ENCODE measurements at regions not wholly inside any gene's neighbourhood (a gene's known extent, or its start where the extent isn't known, plus 50 kb on each side); places are given as distances from the start of the nearest gene placed in this dataset.
"Not testable (repeated sequence)": the region's sequence is repeated elsewhere in the genome, so short reads cannot be mapped to it uniquely, and the experiment has no call there.

- no TSS peak for BruUV-seq (replicated peaks)
- intact Hi-C loops (cut with micrococcal nuclease; ENCODE audit: unreplicated experiment): no loop called here
Measured at GRCh38 chr2:16760426-16760825, 94.8 kb upstream of the CYRIA start.

GRCh38 chr2:16756831-16757644 lies 91.4 kb upstream of the CYRIA start:
- Histone ChIP-seq H3K4me3 (no peak overlapping the region), H2AFZ (no peak overlapping the region), H3F3A (ENCODE audit: insufficient read depth, low read depth) (no peaks in the 10 kb centered on the region), H3K36me3 (ENCODE audit: low read depth) (no peaks in the 10 kb centered on the region), H3K27ac (no peak overlapping the region), H3K4me2 (no peak overlapping the region), H4K20me1 (ENCODE audit: insufficient read depth) (no peaks in the 10 kb centered on the region), H3K9me2 (ENCODE audit: insufficient read depth) (no peaks in the 10 kb centered on the region), H3K4me1 (replicated peaks; ENCODE audit: insufficient read depth) (no peaks in the 10 kb centered on the region), H3K79me2 (ENCODE audit: low read depth) (no peaks in the 10 kb centered on the region), H3K9me3 (ENCODE audit: insufficient read depth, low read depth) (no peaks in the 10 kb centered on the region), H3K27me3 (ENCODE audit: insufficient read depth, low read depth) (no peaks in the 10 kb centered on the region)
- peak; percentile 49 to 63 for DNase-seq
- BruUV-seq (replicated peaks): no TSS peak
- intact Hi-C loops (cut with micrococcal nuclease; ENCODE audit: unreplicated experiment): loop anchor here (1.0 kb wide), 3 partner anchors 144 to 1120 kb away; no protein-coding TSS in a partner anchor
- ChIA-PET POLR2A (ENCODE audit: unreplicated experiment) (no interaction called here), CTCF (interaction anchor here (1.2 to 1.4 kb wide), 3 partner anchors 140 to 144 kb away, joined by 4 to 11 read pairs (median 5); no protein-coding TSS in a partner anchor)
- TF ChIP-seq, protein P1, sequence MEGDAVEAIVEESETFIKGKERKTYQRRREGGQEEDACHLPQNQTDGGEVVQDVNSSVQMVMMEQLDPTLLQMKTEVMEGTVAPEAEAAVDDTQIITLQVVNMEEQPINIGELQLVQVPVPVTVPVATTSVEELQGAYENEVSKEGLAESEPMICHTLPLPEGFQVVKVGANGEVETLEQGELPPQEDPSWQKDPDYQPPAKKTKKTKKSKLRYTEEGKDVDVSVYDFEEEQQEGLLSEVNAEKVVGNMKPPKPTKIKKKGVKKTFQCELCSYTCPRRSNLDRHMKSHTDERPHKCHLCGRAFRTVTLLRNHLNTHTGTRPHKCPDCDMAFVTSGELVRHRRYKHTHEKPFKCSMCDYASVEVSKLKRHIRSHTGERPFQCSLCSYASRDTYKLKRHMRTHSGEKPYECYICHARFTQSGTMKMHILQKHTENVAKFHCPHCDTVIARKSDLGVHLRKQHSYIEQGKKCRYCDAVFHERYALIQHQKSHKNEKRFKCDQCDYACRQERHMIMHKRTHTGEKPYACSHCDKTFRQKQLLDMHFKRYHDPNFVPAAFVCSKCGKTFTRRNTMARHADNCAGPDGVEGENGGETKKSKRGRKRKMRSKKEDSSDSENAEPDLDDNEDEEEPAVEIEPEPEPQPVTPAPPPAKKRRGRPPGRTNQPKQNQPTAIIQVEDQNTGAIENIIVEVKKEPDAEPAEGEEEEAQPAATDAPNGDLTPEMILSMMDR (conservative IDR thresholded peaks at IDR 0.05): peak; percentile 97
- no peak for TF ChIP-seq EZH2 (IDR thresholded peaks at IDR 0.05; ENCODE audit: low read depth)

More at GRCh38 chr2:16760426-16760825, 94.8 kb upstream of the CYRIA start:
- CTCF ChIA-PET: no interaction called here
- Histone ChIP-seq H3K9me3 (ENCODE audit: insufficient read depth, low read depth) (no peaks in the 10 kb centered on the region), H3K4me1 (replicated peaks; ENCODE audit: insufficient read depth) (peaks cover 7% of the 10 kb centered on the region), H3K79me2 (ENCODE audit: low read depth) (no peaks in the 10 kb centered on the region), H3K27me3 (ENCODE audit: insufficient read depth, low read depth) (no peaks in the 10 kb centered on the region), H3K4me3 (no peak overlapping the region), H3K27ac (no peak overlapping the region), H2AFZ (no peak overlapping the region), H4K20me1 (ENCODE audit: insufficient read depth) (no peaks in the 10 kb centered on the region), H3F3A (ENCODE audit: insufficient read depth, low read depth) (no peaks in the 10 kb centered on the region), H3K4me2 (no peak overlapping the region), H3K36me3 (ENCODE audit: low read depth) (no peaks in the 10 kb centered on the region), H3K9me2 (ENCODE audit: insufficient read depth) (no peaks in the 10 kb centered on the region)
- POLR2A ChIA-PET (ENCODE audit: unreplicated experiment): no interaction called here
- TF ChIP-seq, protein P1 (conservative IDR thresholded peaks at IDR 0.05): no peak
- no peak for TF ChIP-seq EZH2 (IDR thresholded peaks at IDR 0.05; ENCODE audit: low read depth)
- peak in 1 of 2 experiments; percentile 25 for DNase-seq

GRCh38 chr2:16755442-16755841 lies 89.8 kb upstream of the CYRIA start:
- H3K4me1 ChIP-seq (replicated peaks; ENCODE audit: insufficient read depth): no peaks in the 10 kb centered on the region
- H4K20me1 ChIP-seq (ENCODE audit: insufficient read depth): no peaks in the 10 kb centered on the region
- no peaks in the 10 kb centered on the region for H3K27me3 ChIP-seq (ENCODE audit: insufficient read depth, low read depth)
- no peaks in the 10 kb centered on the region for H3K9me3 ChIP-seq (ENCODE audit: insufficient read depth, low read depth)
- H3K36me3 ChIP-seq (ENCODE audit: low read depth): no peaks in the 10 kb centered on the region
- H3F3A ChIP-seq (ENCODE audit: insufficient read depth, low read depth): no peaks in the 10 kb centered on the region
- no peaks in the 10 kb centered on the region for H3K79me2 ChIP-seq (ENCODE audit: low read depth)
- ChIA-PET CTCF (no interaction called here), POLR2A (ENCODE audit: unreplicated experiment) (interaction anchor here (0.6 kb wide), 1 partner anchor 145 kb away, joined by 9 read pairs; no protein-coding TSS in a partner anchor)
- no peak for TF ChIP-seq EZH2 (IDR thresholded peaks at IDR 0.05; ENCODE audit: low read depth)
- TF ChIP-seq, protein P1 (conservative IDR thresholded peaks at IDR 0.05): no peak
- no peaks in the 10 kb centered on the region for H3K9me2 ChIP-seq (ENCODE audit: insufficient read depth)
- BruUV-seq (replicated peaks): no TSS peak
- H2AFZ ChIP-seq: no peak overlapping the region
- H3K4me2 ChIP-seq: no peak overlapping the region
- intact Hi-C loops (cut with micrococcal nuclease; ENCODE audit: unreplicated experiment): no loop called here
- DNase-seq: no peak
- no peak overlapping the region for H3K4me3 ChIP-seq
- no peak overlapping the region for H3K27ac ChIP-seq

- H3F3A ChIP-seq (ENCODE audit: insufficient read depth, low read depth); H3K79me2 ChIP-seq (ENCODE audit: low read depth); H2AFZ ChIP-seq; H3K4me2 ChIP-seq; H3K27me3 ChIP-seq (ENCODE audit: insufficient read depth, low read depth); H3K9me2 ChIP-seq (ENCODE audit: insufficient read depth); H3K9me3 ChIP-seq (ENCODE audit: insufficient read depth, low read depth); H3K4me3 ChIP-seq; H3K27ac ChIP-seq; H3K36me3 ChIP-seq (ENCODE audit: low read depth); POLR2A ChIA-PET (ENCODE audit: unreplicated experiment); CTCF ChIA-PET; DNase-seq; H4K20me1 ChIP-seq (ENCODE audit: insufficient read depth); H3K4me1 ChIP-seq (replicated peaks; ENCODE audit: insufficient read depth); BruUV-seq (replicated peaks); intact Hi-C loops (cut with micrococcal nuclease; ENCODE audit: unreplicated experiment): not testable (repeated sequence)
Measured at GRCh38 chr2:16753025-16753424, 87.4 kb upstream of the CYRIA start.

DNA sequence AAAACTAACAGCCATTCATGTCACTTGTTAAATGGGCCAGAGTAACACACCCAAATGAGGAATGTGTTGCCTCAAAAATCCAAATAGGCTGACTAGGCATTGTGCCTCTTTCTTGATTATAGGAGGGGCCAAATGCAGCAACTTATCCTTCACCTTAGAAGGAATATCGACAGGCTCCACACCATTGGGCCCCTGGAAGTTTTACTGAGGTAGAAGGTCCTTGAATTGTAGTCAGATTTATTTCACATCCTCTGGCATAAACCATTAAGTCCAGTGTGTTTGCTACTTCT lies 85.2 kb upstream of the CYRIA start:
- H4K20me1 ChIP-seq (ENCODE audit: insufficient read depth); H3K9me2 ChIP-seq (ENCODE audit: insufficient read depth); H3K4me1 ChIP-seq (replicated peaks; ENCODE audit: insufficient read depth); H3K79me2 ChIP-seq (ENCODE audit: low read depth); H2AFZ ChIP-seq; H3F3A ChIP-seq (ENCODE audit: insufficient read depth, low read depth); intact Hi-C loops (cut with micrococcal nuclease; ENCODE audit: unreplicated experiment); H3K27ac ChIP-seq; H3K36me3 ChIP-seq (ENCODE audit: low read depth); H3K4me3 ChIP-seq; H3K4me2 ChIP-seq; H3K9me3 ChIP-seq (ENCODE audit: insufficient read depth, low read depth); H3K27me3 ChIP-seq (ENCODE audit: insufficient read depth, low read depth); CTCF ChIA-PET; POLR2A ChIA-PET (ENCODE audit: unreplicated experiment); BruUV-seq (replicated peaks): not testable (repeated sequence)
- peak in 1 of 2 experiments; percentile 27 for DNase-seq

All from PC-9 (cell line).